H1 (cell line): ENCODE measurements at regions not wholly inside any gene's neighbourhood (a gene's known extent, or its start where the extent isn't known, plus 50 kb on each side); places are given as distances from the start of the nearest gene placed in this dataset.

Experiments used
- ATF3 ChIP-seq: IDR thresholded peaks from 2 replicates; pipeline ENCODE4 v1.6.1; 2011; ENCODE audit warnings: low read depth, mild to moderate bottlenecking, low read length; ENCODE audit not compliant: insufficient read depth
- BACH1 ChIP-seq: IDR thresholded peaks from 2 replicates; pipeline ENCODE4 v1.6.1; 2012; ENCODE audit warnings: low read length, improper control_type of control experiment
- CBX8 ChIP-seq: fragments of 300-800, 300-1000 bp; sonication (generic); IDR thresholded peaks from 2 replicates; pipeline ENCODE4 v1.7.1; 2016; ENCODE audit warnings: low read depth, low read length, borderline replicate concordance
- CHD7 ChIP-seq: fragments of 300-600 bp; sonication (generic); IDR thresholded peaks from 2 replicates; pipeline ENCODE4 v1.7.1; 2012; ENCODE audit warnings: low read length, moderate library complexity, mild to moderate bottlenecking, inconsistent platforms; ENCODE audit not compliant: insufficient replicate concordance
- HDAC2 ChIP-seq, 2 experiments: fragments of 300-600 bp in 1 of 2; sonication (generic) in 1 of 2; IDR thresholded peaks; 2 replicates each; pipeline ENCODE4 v1.6.1; 2011 to 2012; ENCODE audit warnings: low read depth in 2 of 2, low read length in 2 of 2, mild to moderate bottlenecking in 2 of 2, moderate library complexity in 2 of 2, borderline replicate concordance in 1 of 2, inconsistent platforms in 1 of 2
- PHF8 ChIP-seq: fragments of 200-600 bp; sonication (generic); conservative IDR thresholded peaks from 2 replicates; pipeline ENCODE4 v1.7.1; 2012; ENCODE audit warnings: low read depth, mild to moderate bottlenecking, inconsistent platforms, low read length, moderate library complexity
- POU5F1 ChIP-seq: IDR thresholded peaks from 2 replicates; pipeline ENCODE4 v1.6.1; 2011; ENCODE audit warnings: low read depth, mild to moderate bottlenecking, low read length, moderate library complexity
- RFX5 ChIP-seq: IDR thresholded peaks from 2 replicates; pipeline ENCODE4 v1.6.1; 2011; ENCODE audit warnings: low read depth, low read length, improper control_type of control experiment, borderline replicate concordance
- SP1 ChIP-seq: IDR thresholded peaks from 2 replicates; pipeline ENCODE4 v1.6.1; 2011; ENCODE audit warnings: low read depth, low read length
- SUZ12 ChIP-seq: fragments of 200-600 bp; sonication (generic); IDR thresholded peaks from 2 replicates; pipeline ENCODE4 v1.6.1; 2012; ENCODE audit warnings: mild to moderate bottlenecking, inconsistent platforms, low read length, moderate library complexity, mixed read lengths

GRCh38 chr11:127653076-127653475 lies 652.5 kb upstream of the KIRREL3 start (continued):
- no peak for TF ChIP-seq CHD7
- TF ChIP-seq HDAC2 (IDR thresholded peaks at IDR 0.05; ENCODE audit: borderline replicate concordance in 1 of 2, low read depth in 2 of 2, low read length in 2 of 2): no peak
- TF ChIP-seq RFX5: no peak
- no peak for TF ChIP-seq POU5F1
- no peak for TF ChIP-seq CBX8
- TF ChIP-seq SUZ12: no peak
- no peak for TF ChIP-seq ATF3
- TF ChIP-seq PHF8: no peak
- no peak for TF ChIP-seq SP1
- TF ChIP-seq BACH1: no peak
